OCI-LY7 (cell line): ENCODE measurements at regions not wholly inside any gene's neighbourhood (a gene's known extent, or its start where the extent isn't known, plus 50 kb on each side); places are given as distances from the start of the nearest gene placed in this dataset.

Experiments used
- EZH2phosphoT487 ChIP-seq: fragments of 200-600 bp; sonication (generic); IDR thresholded peaks from 2 replicates; pipeline ENCODE4 v1.6.1; 2018; ENCODE audit warnings: low read depth, borderline replicate concordance, mild to moderate bottlenecking, mixed run types, antibody characterized with exemption, low read length, moderate library complexity, mixed read lengths
- TF ChIP-seq, protein P1 (sequence below): fragments of 200-600 bp; sonication (generic); conservative IDR thresholded peaks from 2 replicates; pipeline ENCODE4 v1.5.1; 2014; ENCODE audit warnings: mild to moderate bottlenecking, antibody characterized with exemption, low read length, moderate library complexity, mixed read lengths

DNA sequence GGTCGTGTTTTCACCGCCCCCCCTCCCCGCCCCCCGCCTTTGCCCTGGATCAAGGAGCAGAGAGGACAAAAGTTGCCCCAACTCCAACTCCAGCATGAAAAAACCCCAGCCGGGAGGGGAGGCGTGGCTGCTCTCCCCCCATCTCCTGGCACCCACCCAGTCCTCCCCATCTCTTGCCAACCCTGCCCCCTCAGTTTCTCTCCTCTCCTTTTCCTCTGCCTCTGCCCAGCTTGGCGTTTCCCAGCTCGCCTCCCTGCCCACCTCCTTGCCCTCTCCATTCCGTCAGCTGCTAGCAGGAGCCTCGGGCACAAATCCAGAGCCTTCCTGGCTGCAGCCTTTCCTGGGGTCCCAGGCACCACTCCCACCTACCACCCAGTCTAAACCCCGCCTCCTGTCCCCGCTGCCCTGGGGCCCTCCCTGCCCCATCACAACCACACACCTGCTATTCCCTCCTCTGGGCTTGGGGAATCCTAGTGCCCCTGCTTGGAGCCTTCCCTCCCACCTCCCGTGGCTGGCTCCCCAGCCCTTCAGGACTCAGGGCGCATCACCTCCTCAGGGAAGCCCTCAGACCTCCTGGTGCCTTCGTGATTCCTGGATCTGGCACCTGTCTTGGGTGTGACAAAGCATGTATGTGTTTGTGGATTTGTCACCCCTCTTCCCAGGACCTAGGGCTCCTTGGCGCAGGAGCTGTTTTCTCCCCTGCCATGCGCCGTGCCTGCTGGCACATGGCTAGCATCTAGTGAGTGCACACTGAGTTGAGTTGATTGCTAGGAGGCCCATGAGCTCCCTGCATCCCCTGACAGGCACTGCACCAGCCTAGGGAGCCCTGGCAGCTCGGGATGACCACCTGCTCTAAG, 209.1 kb downstream of the TFCP2L1 start:
- TF ChIP-seq, protein P1, sequence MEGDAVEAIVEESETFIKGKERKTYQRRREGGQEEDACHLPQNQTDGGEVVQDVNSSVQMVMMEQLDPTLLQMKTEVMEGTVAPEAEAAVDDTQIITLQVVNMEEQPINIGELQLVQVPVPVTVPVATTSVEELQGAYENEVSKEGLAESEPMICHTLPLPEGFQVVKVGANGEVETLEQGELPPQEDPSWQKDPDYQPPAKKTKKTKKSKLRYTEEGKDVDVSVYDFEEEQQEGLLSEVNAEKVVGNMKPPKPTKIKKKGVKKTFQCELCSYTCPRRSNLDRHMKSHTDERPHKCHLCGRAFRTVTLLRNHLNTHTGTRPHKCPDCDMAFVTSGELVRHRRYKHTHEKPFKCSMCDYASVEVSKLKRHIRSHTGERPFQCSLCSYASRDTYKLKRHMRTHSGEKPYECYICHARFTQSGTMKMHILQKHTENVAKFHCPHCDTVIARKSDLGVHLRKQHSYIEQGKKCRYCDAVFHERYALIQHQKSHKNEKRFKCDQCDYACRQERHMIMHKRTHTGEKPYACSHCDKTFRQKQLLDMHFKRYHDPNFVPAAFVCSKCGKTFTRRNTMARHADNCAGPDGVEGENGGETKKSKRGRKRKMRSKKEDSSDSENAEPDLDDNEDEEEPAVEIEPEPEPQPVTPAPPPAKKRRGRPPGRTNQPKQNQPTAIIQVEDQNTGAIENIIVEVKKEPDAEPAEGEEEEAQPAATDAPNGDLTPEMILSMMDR = no peak
- TF ChIP-seq EZH2phosphoT487 = no peak
